GM21717 (cell line): ENCODE measurements at regions not wholly inside any gene's neighbourhood (a gene's known extent, or its start where the extent isn't known, plus 50 kb on each side); places are given as distances from the start of the nearest gene placed in this dataset.

Source experiments
- ATAC-seq: cut with Tn5 transposase; IDR thresholded peaks from one replicate; pipeline ENCODE4 v1.9.1; 2021; ENCODE audit warnings: mild to moderate bottlenecking, moderate library complexity; ENCODE audit not compliant: unreplicated experiment

DNA sequence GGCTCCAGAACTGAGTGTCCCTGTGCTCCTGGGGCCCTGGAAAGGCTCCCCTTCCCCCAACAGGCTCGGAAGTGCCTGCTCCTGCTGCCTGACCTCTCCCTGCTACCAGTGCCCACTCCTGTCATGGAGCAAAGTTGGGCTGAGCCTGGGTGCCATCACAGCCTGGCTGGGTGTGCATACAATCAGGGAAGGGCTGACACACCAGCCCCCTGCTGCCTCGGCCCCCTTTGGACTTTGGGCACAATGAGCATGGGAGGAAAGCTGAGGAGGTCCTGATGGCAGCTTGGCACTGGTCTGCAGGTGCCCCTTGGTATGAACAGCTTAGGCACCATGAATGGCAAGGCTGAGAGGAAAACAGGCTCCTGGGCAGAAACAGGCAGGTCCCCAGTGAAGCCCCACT lies 405.0 kb downstream of the PID1 start:
- ATAC-seq = no peak

DNA sequence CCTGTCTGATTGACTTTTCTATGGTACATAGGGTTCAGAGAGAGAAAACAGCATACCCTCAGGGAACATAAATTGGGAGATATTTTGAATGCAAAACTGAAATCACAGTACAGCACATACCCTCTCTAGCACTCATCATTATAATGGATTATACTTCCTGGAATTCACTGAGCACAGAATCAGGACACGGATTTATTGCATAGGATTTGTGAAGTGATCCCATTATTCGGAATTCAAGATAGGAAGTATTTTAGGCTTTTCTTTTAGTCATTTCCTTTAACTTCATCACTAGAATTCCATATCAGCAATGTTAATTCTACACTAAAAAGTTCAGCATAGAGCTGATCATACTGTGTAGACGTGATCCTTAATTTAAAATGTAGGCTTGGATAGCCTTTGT lies 407.0 kb downstream of the PID1 start:
- ATAC-seq = no peak

DNA sequence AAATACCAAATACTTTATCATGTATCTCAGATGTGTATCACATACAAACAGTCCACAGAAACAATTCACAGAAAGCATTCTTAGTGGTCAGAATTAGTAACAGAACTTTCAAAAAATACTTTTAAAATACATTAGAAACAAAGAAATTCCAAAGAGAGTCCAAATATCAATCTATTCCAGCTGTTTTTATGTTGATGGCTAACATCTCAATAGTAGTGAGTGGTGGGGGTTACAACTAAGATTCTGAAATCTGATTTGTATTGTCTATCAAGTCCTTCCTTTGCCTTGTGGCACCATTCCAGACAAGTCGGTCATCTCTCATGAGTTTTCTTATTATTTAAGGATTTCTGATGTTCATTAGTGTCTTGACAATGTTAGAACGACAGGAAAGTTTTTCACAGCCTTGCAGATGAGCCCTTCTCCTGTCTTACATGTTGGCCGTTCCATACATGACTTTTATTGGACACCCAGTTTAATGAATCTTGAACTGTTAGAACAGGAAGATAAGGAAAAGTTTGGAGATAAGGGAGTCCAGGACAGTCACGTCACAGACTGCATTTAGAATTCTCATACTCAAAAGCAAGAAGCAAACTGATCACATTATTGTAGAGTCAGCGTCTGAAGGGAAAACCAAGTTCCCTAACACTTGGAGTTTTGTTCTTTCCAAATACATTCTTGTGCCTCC lies 410.3 kb downstream of the PID1 start:
- no peak for ATAC-seq

DNA sequence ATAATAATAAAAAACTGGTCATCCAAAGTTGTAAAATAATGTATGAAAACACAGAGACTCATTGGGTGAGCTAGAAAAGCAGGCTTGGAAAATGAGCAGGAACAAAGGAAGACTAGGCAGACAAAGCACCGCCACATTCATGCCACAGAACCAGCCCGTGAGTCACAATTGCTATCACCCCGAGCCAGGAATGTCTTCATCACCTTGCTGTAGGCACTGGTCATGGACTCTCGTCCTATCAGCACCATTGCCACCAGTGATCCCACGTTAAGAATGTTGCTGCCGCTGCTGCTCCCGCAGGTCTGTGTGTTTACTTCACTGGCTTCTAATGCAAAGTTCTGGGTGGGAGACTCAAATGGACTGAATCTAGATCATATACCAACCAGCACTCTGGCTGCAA lies 417.9 kb downstream of the PID1 start:
- no peak for ATAC-seq

DNA sequence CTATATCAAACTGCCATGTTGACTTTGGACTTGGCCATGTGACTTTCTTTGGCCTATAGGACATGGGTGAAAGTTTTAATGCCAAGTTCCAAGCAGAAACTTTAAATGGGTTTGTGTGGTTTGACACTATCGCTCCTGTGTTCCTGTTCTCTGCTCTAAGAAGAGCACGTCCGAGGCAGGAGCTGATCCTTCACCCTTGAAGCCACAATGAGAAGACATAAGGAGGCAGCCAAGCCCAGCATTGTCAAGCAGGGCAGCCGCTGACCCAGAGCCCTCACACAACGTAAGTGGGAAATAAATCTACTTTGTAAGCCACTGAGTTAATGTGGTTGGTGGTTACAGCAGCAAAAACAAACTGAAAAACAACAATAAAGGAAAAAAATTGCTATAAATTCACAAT lies 422.4 kb downstream of the PID1 start:
- ATAC-seq = no peak

DNA sequence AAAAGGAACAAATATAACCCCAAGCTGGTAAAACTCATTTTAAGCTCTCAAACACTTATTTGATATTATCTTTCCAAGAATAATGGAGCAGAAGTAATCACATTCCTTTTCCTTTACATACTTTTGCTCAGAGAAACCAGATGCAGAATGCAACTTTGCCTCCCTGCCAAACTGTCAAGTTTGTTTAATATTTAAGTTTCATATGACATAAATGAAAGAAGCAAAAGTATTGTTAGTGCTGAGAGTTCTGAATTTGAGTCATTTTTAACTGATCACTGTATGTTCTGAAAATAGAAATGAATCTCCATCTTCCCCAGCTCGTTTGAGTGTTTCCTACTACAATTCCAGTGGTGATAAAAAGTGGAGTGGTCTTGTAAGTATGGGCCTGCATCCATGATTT lies 423.4 kb downstream of the PID1 start:
- ATAC-seq = no peak

DNA sequence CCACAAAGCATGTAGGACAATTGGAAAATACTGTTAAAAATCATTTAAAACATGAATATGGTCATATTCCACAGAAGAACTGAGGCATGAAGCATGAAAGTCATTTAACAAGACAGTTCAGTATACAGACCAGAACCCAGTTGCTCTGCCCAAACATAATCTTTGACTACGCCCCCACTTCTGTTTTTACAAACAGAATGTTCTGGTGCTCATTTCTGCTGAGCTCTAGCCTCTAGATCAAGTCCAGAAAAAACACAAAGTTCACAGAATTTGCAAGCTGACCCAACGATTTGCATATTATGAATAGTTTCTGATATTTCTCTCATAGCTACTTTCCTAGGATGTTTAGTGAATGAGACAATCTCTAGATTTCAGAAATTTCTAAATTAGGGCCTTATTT lies 424.9 kb downstream of the PID1 start:
- ATAC-seq = no peak

DNA sequence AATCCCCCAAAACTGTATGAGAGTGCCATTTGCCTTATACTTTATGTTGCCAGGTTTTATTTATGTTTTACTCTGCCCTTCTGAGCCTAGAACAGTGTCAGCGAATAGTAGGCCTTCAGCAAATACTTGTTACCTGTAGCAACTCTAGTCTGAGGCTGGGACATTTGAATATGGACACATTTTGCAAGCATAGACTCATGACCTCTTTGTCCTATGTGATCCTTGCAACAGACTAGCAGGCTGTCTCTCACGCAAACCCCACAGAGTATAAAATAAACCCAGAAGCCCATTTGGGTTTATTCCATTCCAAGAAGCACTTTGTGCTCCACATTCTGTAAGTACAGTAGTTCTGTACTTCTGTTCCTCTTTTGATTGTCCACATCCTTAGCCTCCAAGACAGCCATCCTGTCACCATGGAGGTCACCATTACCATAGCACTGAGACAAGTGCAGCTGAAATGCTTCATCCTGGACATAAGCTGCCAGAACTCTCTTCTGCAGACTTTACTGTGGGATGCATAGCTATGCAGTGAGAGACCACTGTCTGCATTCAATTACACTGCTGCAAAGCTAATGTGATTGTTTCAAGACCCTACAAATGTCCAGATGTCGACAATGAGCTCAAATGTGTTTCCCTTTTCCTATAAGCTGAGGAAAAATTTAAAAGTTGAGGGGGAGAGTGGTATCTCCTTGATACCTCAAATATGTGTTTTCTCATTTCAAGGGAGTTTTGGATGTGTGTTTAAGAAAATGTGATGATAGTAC lies 425.7 kb downstream of the PID1 start:
- ATAC-seq = no peak

DNA sequence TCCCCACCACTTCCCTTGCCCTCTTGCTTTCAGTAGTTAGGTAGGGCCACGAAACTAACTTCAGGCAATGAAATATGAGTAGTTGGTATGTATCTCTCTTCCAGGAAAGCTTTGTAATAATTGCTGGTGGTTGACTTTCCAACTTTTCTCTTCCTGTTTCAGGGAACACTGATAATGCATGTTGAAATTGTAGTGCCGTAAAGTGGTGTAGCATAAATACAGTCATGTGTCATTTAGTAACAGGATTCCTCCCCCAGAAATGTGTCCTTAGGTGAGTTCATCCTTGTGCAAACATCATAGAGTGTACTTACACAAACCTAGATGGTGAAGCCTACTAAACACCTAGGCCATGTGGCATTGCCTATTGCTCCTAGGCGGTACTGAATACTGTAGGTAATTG lies 429.2 kb downstream of the PID1 start:
- no peak for ATAC-seq

DNA sequence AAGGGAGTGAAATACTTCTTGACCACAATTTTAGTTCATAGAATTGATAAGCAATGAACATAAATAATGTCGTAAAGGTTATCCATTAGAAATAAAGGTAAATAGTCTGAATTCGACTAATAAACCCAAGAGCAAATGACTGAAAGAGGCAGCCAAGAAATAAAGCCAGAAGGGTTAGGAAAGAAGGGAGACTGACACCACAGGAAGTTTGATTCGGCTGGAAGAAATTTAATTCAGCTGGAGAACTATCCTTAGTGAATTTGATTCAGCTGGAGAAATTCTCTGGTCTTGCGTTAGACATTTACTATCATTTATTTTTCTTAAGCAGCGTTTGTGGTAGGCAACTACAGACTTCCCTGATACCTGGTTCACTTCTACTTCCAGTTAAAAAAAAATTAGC lies 429.6 kb downstream of the PID1 start:
- no peak for ATAC-seq

DNA sequence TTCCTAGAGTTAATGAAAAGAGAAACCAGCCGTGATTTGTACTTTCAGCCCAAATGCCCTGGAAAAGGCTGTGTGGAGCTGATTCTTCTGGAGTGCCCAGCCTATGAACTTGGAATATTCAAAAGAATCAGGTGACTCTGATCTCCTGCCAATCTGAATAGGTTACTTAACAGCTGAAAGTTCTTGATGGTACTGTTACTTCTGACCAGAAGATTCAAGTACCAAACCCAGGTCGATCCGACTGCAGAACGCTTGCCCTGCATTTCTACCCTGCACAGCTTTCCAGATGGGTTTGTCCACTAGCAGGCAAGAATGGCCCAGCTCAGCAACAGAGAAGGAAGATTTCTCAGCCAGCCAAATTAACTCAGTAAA lies 430.4 kb downstream of the PID1 start:
- ATAC-seq = no peak

DNA sequence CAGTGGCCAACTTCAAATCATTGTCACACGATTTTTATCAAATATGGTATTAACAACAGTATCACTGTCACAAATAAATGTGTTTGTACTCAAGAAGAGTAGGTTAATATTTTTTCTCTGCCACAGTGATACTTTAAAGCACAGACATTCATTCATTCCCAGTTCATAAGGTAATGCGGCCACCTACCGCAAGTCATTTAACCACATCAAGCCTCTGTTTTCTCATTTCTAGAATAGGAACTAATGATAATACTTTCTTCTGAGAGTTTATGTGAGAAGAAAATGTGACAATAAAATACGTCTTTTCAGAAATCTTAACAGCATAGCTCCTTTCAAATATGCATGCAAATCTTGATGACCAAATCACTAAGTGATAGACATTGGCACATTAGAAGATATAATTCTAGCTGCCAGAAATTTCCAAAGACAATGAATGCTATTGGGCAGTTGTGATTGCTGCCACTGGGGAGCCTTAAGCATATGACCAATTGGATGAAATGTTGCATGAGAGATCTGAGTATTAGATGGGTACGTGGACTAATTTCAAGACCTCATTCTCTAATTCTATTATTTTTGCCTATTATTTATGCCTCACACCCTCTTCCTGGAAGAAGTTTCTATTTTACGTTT lies 430.9 kb downstream of the PID1 start:
- no peak for ATAC-seq

DNA sequence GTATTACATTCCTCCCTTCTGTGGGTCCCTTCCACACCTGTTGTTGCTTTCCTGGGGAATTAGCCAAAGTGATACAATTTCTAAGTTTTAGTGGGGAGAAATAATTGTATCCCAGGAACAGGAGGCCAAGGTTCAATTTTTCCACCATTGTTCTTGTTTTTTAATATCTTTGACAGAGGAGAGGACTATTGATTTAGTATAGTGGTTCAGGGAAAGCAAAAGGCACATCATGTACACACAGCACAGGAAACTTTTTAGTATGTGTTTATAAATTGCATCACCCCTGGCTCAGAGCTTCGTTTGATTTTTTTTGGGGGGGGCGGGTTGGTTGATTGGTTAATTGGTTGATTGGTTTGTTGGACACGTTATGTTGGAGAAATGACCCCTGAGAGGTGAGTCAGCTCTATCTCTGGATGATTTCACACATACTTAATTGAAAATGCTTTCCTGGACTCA lies 431.6 kb downstream of the PID1 start:
- ATAC-seq = no peak

DNA sequence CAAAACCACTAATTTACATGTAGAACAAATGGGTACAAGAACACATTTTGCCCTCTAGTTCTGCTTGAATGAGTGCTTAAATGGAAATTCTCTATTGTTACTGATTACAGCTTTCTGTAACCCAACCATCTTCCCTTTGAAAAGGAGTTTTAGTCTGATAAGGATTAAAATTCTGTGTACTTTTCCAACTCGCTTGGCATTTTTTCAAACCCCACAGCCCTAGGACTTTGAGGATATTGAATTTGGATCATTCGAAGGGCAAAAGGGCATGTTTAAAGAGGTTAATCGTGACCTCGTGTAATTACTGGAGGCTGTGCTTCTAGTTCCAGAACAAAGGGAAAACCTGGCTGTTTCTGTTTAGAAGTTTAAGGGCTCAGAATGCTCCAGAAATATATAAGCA lies 432.3 kb downstream of the PID1 start:
- ATAC-seq = no peak

DNA sequence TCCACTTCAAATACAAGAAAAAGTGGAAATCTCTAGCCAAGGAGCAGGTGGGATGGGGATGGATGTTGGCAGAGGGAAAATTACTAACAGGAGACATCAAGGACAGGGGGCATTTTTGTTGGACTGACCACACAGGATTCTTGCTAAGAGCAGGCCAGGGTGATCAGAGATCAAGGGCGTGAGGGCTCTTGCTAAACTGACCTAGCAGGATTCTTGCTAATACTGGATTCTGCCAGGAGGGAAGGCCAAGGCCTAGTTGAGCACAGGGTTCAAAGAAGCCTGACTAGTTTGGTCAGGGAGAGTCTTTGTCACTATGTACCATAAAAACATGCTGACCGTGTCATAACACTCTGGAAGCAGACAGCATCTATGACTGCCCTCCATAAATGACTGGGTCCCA lies 442.7 kb downstream of the PID1 start:
- no peak for ATAC-seq

DNA sequence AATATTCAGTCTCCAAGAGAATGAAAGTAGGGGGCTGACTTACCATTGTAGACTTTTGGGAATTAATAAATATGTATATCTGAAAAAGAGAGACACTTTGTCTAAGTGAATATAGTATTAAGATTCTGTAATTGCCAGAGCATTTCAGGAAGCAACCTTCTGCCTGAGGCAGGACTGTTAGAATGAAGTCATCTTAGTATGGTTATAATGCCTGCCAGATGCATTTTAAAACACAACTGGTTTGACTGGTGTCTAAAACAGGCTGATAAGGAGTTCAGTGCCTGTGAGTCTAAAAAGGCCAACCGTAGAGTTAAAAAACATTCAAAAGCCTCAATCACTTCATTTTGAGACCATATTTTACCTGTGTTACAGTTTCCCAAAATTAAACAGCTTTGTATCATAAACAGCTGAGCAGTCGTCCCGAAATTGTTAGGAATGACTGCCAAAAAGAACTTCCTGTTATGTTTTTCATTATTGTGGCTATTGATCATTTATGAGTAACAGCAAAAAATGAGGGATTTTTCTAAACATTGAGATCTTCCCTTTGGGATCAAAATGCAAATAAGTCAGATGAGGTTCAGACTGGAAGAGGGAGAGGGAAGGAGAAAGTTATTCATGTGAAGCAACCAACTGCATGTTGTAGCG lies 443.9 kb downstream of the PID1 start:
- ATAC-seq = no peak

DNA sequence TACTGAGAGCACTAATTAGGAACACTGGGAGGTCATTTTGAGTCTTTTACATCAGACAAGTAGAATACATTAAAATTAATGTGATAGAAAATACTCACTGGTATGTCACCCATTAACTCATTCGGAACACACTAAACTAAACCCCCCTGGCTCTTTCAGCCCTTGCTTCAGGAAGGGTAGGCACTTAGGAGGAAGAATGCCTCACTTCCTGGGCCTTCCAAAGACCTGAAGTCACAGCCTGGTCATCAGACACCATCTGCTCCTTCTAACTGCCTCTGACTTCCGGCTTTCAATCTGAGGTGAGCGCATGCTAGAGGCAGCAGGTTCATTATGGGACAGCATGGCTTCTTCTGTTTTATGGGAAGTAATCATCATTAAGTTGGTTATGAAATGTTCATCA lies 451.4 kb downstream of the PID1 start:
- ATAC-seq = no peak

DNA sequence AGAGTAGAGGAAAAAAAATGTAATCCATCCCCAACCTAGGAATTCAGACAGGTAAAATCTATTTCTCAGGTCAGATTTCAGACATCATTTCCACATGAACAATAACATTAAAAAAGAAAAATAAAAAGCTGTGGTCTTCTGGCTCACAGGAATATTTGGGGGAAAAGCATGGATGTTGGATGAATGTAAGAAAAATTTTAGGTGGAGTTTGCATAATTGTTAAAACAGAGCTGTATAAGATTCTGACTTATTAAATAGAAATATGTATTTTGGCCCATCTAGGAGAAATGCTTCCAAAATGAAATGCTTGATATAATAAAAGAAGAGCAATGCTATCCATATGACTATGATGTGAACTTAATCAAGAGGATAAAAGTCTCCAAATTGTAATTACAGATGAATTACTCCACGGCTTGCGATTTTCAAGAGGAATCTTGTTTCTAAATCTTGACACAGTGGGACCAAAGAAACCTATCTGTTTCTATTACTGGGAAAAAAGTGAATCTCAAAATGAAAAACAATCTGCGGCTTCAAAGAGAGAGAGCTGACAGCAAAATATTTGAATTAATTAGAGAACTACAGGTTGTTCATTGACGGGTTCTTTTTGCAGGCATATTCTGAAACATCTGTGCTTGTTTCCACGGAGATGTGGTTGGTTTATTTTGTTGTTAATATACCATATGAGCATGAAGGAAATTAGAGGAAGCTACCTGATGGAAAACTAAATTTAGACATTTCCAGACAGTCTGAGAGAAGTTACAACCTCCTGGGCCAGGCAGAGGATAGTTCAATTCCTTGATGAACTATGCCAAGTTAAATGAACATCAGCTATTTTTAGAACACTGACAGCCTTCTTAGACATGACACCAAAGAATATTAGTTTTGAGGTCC lies 468.7 kb downstream of the PID1 start:
- ATAC-seq = no peak

DNA sequence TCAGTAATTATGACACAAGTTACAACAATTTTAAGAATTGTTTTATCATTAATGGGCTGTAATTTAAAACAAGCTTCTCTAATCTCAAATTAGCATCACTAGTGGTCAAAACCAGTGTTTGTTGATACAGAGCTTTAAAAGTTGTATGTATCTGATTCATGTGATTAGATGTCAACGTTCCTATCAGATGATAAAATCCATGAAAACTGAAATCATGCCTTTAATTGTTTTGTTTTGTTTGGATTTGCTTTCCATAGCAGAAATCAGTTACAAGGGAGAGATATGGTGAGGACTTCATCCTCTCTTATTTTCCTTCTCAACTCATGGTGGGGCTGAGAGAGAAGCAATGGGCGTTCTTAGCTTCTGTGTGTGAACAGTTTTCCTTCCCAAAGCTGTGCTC lies 469.6 kb downstream of the PID1 start:
- no peak for ATAC-seq

DNA sequence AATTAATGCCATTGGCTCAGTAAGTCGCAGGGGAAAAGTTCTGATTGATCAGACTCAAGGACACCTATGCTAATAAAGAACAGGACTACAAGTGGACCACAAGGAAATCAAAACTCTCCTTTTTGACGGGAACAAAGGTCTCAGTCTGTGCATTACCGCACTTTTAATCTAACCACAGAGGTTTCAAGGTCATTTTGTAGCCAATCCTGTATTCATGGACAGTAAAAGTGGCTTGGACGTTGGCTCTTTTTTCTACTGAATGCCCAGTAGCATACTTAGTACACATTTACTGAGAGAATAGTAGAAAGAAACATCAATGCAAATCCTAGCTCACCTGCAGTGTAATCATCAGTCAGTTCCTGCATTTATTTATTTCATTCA lies 471.9 kb downstream of the PID1 start:
- ATAC-seq = no peak
